ENCODE measurements at regions not wholly inside any gene's neighbourhood (a gene's known extent, or its start where the extent isn't known, plus 50 kb on each side); places are given as distances from the start of the nearest gene placed in this dataset.

DNA sequence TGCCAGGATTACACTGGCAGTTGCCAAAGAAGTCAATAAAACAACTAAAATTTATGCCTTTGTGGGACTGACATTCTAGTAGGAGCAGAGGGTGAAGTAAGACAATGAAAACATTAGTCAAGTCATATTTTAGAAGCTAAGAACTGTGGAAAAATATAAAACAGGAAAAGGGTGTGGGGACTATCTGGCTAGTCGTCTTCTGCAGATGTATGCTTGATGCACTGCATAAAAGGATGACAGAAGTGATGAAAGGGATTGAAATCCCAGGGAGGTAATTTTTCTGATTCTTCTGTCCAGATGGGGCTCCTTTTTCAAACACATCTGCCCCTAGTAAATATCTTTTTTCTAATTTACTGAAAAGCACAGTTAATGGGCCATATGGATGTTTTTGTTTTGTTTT, 706.3 kb downstream of the ADGRL2 start:
- H3K9me3 ChIP-seq (ENCODE audit: control insufficient read depth in 2 of 2, insufficient read depth in 1 of 2, low read length in 1 of 2) = no peaks in the 10 kb centered on the region
- H3K27me3 ChIP-seq (ENCODE audit: control insufficient read depth in 2 of 2, insufficient read depth in 1 of 2, low read length in 1 of 2) = no peaks in the 10 kb centered on the region
- H3K36me3 ChIP-seq (ENCODE audit: control insufficient read depth in 2 of 2, insufficient read depth in 2 of 2, low read length in 1 of 2) = no peaks in the 10 kb centered on the region
- 84% methylated on average over 1 of the region's 1 CpG for WGBS
- H3K27ac ChIP-seq (ENCODE audit: low read depth in 1 of 2, low read length in 1 of 2) = no peak overlapping the region
- H3K4me3 ChIP-seq (ENCODE audit: low read length in 2 of 2) = no peak overlapping the region
- no peak for DNase-seq (ENCODE audit: low read depth in 6 of 9, low spot score in 9 of 9)
- no peaks in the 10 kb centered on the region for H3K4me1 ChIP-seq (ENCODE audit: control insufficient read depth in 2 of 2, insufficient read depth in 2 of 2, low read length in 2 of 2)

GRCh38 chr1:82503822-82504221, 703.1 kb downstream of the ADGRL2 start:
- 89% methylated on average over 1 of the region's 1 CpG for WGBS
- Histone ChIP-seq H3K27ac (ENCODE audit: low read depth in 1 of 2, low read length in 1 of 2) (no peak overlapping the region), H3K4me3 (ENCODE audit: low read length in 2 of 2) (no peak overlapping the region), H3K9me3 (ENCODE audit: control insufficient read depth in 2 of 2, insufficient read depth in 1 of 2, low read length in 1 of 2) (no peaks in the 10 kb centered on the region), H3K27me3 (ENCODE audit: control insufficient read depth in 2 of 2, insufficient read depth in 1 of 2, low read length in 1 of 2) (no peaks in the 10 kb centered on the region), H3K36me3 (ENCODE audit: control insufficient read depth in 2 of 2, insufficient read depth in 2 of 2, low read length in 1 of 2) (no peaks in the 10 kb centered on the region), H3K4me1 (ENCODE audit: control insufficient read depth in 2 of 2, insufficient read depth in 2 of 2, low read length in 2 of 2) (no peaks in the 10 kb centered on the region)
- DNase-seq (ENCODE audit: low read depth in 6 of 9, low spot score in 9 of 9) = no peak

- Histone ChIP-seq H3K4me1 (ENCODE audit: control insufficient read depth in 2 of 2, insufficient read depth in 2 of 2, low read length in 2 of 2) (no peaks in the 10 kb centered on the region), H3K36me3 (ENCODE audit: control insufficient read depth in 2 of 2, insufficient read depth in 2 of 2, low read length in 1 of 2) (no peaks in the 10 kb centered on the region), H3K9me3 (ENCODE audit: control insufficient read depth in 2 of 2, insufficient read depth in 1 of 2, low read length in 1 of 2) (peaks cover 1 to 9% of the 10 kb centered on the region in 2 donors), H3K27ac (ENCODE audit: low read depth in 1 of 2, low read length in 1 of 2) (no peak overlapping the region), H3K4me3 (ENCODE audit: low read length in 2 of 2) (no peak overlapping the region), H3K27me3 (ENCODE audit: control insufficient read depth in 2 of 2, insufficient read depth in 1 of 2, low read length in 1 of 2) (no peaks in the 10 kb centered on the region)
- DNase-seq (ENCODE audit: low read depth in 6 of 9, low spot score in 9 of 9) = no peak
These were observed 698.3 kb downstream of the ADGRL2 start for GRCh38 chr1:82499022-82499421.

- DNase-seq (ENCODE audit: low read depth in 6 of 9, low spot score in 9 of 9) = no peak
- no peaks in the 10 kb centered on the region for H3K36me3 ChIP-seq (ENCODE audit: control insufficient read depth in 2 of 2, insufficient read depth in 2 of 2, low read length in 1 of 2)
- 96% methylated on average over 3 of the region's 3 CpGs for WGBS
- H3K4me3 ChIP-seq (ENCODE audit: low read length in 2 of 2) = no peak overlapping the region
- H3K9me3 ChIP-seq (ENCODE audit: control insufficient read depth in 2 of 2, insufficient read depth in 1 of 2, low read length in 1 of 2) = peaks cover 1 to 9% of the 10 kb centered on the region in 2 donors
- H3K27me3 ChIP-seq (ENCODE audit: control insufficient read depth in 2 of 2, insufficient read depth in 1 of 2, low read length in 1 of 2) = no peaks in the 10 kb centered on the region
- H3K4me1 ChIP-seq (ENCODE audit: control insufficient read depth in 2 of 2, insufficient read depth in 2 of 2, low read length in 2 of 2) = no peaks in the 10 kb centered on the region
- H3K27ac ChIP-seq (ENCODE audit: low read depth in 1 of 2, low read length in 1 of 2) = no peak overlapping the region
These were observed 693.4 kb downstream of the ADGRL2 start for GRCh38 chr1:82494117-82494516.

DNA sequence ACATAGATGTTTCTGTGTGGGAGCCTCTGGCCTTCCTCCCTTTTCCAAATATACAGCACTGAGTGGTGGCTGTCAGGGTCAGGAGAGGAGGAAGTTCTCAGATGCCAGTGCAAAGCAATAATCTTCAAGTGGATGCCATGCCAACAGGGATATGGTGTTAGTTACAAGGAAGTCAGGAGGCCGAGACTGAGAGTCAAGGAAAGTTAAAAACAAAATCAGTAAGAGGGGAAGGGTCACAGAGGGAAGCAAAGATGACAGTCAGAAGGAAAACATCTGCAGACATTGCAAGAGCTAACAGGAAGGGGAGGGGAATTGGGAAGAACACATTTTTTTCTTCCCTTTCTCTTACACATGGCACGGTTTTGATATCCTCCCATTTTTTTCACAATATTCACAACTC, 691.4 kb downstream of the ADGRL2 start:
- H3K36me3 ChIP-seq (ENCODE audit: control insufficient read depth in 2 of 2, insufficient read depth in 2 of 2, low read length in 1 of 2) = no peaks in the 10 kb centered on the region
- no peak for DNase-seq (ENCODE audit: low read depth in 6 of 9, low spot score in 9 of 9)
- H3K27me3 ChIP-seq (ENCODE audit: control insufficient read depth in 2 of 2, insufficient read depth in 1 of 2, low read length in 1 of 2) = no peaks in the 10 kb centered on the region
- H3K4me1 ChIP-seq (ENCODE audit: control insufficient read depth in 2 of 2, insufficient read depth in 2 of 2, low read length in 2 of 2) = no peaks in the 10 kb centered on the region
- WGBS = 82% methylated on average over 2 of the region's 2 CpGs
- no peak overlapping the region for H3K27ac ChIP-seq (ENCODE audit: low read depth in 1 of 2, low read length in 1 of 2)
- no peak overlapping the region for H3K4me3 ChIP-seq (ENCODE audit: low read length in 2 of 2)
- H3K9me3 ChIP-seq (ENCODE audit: control insufficient read depth in 2 of 2, insufficient read depth in 1 of 2, low read length in 1 of 2) = peaks cover 1 to 9% of the 10 kb centered on the region in 2 donors

- Histone ChIP-seq H3K4me3 (ENCODE audit: low read length in 2 of 2) (no peak overlapping the region), H3K9me3 (ENCODE audit: control insufficient read depth in 2 of 2, insufficient read depth in 1 of 2, low read length in 1 of 2) (peaks cover 1 to 7% of the 10 kb centered on the region in 2 donors), H3K4me1 (ENCODE audit: control insufficient read depth in 2 of 2, insufficient read depth in 2 of 2, low read length in 2 of 2) (no peaks in the 10 kb centered on the region), H3K36me3 (ENCODE audit: control insufficient read depth in 2 of 2, insufficient read depth in 2 of 2, low read length in 1 of 2) (no peaks in the 10 kb centered on the region), H3K27me3 (ENCODE audit: control insufficient read depth in 2 of 2, insufficient read depth in 1 of 2, low read length in 1 of 2) (no peaks in the 10 kb centered on the region), H3K27ac (ENCODE audit: low read depth in 1 of 2, low read length in 1 of 2) (no peak overlapping the region)
- no peak for DNase-seq (ENCODE audit: low read depth in 6 of 9, low spot score in 9 of 9)
- 86% methylated on average over 2 of the region's 2 CpGs for WGBS
These were observed 690.7 kb downstream of the ADGRL2 start for GRCh38 chr1:82491301-82492048.

- no peaks in the 10 kb centered on the region for H3K27me3 ChIP-seq (ENCODE audit: control insufficient read depth in 2 of 2, insufficient read depth in 1 of 2, low read length in 1 of 2)
- WGBS = 96% methylated on average over 3 of the region's 3 CpGs
- no peak overlapping the region for H3K4me3 ChIP-seq (ENCODE audit: low read length in 2 of 2)
- H3K27ac ChIP-seq (ENCODE audit: low read depth in 1 of 2, low read length in 1 of 2) = no peak overlapping the region
- DNase-seq (ENCODE audit: low read depth in 6 of 9, low spot score in 9 of 9) = no peak
- H3K9me3 ChIP-seq (ENCODE audit: control insufficient read depth in 2 of 2, insufficient read depth in 1 of 2, low read length in 1 of 2) = no peaks in the 10 kb centered on the region
- no peaks in the 10 kb centered on the region for H3K36me3 ChIP-seq (ENCODE audit: control insufficient read depth in 2 of 2, insufficient read depth in 2 of 2, low read length in 1 of 2)
- no peaks in the 10 kb centered on the region for H3K4me1 ChIP-seq (ENCODE audit: control insufficient read depth in 2 of 2, insufficient read depth in 2 of 2, low read length in 2 of 2)
These were observed 687.0 kb downstream of the ADGRL2 start for GRCh38 chr1:82487778-82488177.

GRCh38 chr1:82486969-82487368, 686.2 kb downstream of the ADGRL2 start:
- Histone ChIP-seq H3K4me1 (ENCODE audit: control insufficient read depth in 2 of 2, insufficient read depth in 2 of 2, low read length in 2 of 2) (no peaks in the 10 kb centered on the region), H3K4me3 (ENCODE audit: low read length in 2 of 2) (no peak overlapping the region), H3K36me3 (ENCODE audit: control insufficient read depth in 2 of 2, insufficient read depth in 2 of 2, low read length in 1 of 2) (no peaks in the 10 kb centered on the region), H3K27ac (ENCODE audit: low read depth in 1 of 2, low read length in 1 of 2) (no peak overlapping the region), H3K9me3 (ENCODE audit: control insufficient read depth in 2 of 2, insufficient read depth in 1 of 2, low read length in 1 of 2) (no peaks in the 10 kb centered on the region), H3K27me3 (ENCODE audit: control insufficient read depth in 2 of 2, insufficient read depth in 1 of 2, low read length in 1 of 2) (no peaks in the 10 kb centered on the region)
- no peak for DNase-seq (ENCODE audit: low read depth in 6 of 9, low spot score in 9 of 9)

- WGBS = 95% methylated on average over 5 of the region's 5 CpGs
- DNase-seq (ENCODE audit: low read depth in 6 of 9, low spot score in 9 of 9) = no peak
- no peak overlapping the region for H3K27ac ChIP-seq (ENCODE audit: low read depth in 1 of 2, low read length in 1 of 2)
- H3K27me3 ChIP-seq (ENCODE audit: control insufficient read depth in 2 of 2, insufficient read depth in 1 of 2, low read length in 1 of 2) = no peaks in the 10 kb centered on the region
- H3K9me3 ChIP-seq (ENCODE audit: control insufficient read depth in 2 of 2, insufficient read depth in 1 of 2, low read length in 1 of 2) = no peaks in the 10 kb centered on the region
- H3K36me3 ChIP-seq (ENCODE audit: control insufficient read depth in 2 of 2, insufficient read depth in 2 of 2, low read length in 1 of 2) = no peaks in the 10 kb centered on the region
- H3K4me1 ChIP-seq (ENCODE audit: control insufficient read depth in 2 of 2, insufficient read depth in 2 of 2, low read length in 2 of 2) = no peaks in the 10 kb centered on the region
- H3K4me3 ChIP-seq (ENCODE audit: low read length in 2 of 2) = no peak overlapping the region
These were observed 685.7 kb downstream of the ADGRL2 start for GRCh38 chr1:82486468-82486867.
